ENCODE measurements at regions not wholly inside any gene's neighbourhood (a gene's known extent, or its start where the extent isn't known, plus 50 kb on each side); places are given as distances from the start of the nearest gene placed in this dataset.

- ATAC-seq (no peak), DNase-seq (no peak)
- intact Hi-C loops (cut with DNase I) = no loop called here
- Histone ChIP-seq H3K9me3 (no peaks in the 10 kb centered on the region), H3K27me3 (no peaks in the 10 kb centered on the region), H3K4me3 (no peak overlapping the region), H3K27ac (no peak overlapping the region), H3K4me1 (no peaks in the 10 kb centered on the region), H3K36me3 (replicated peaks in 1 of 2; ENCODE audit: insufficient read depth in 1 of 2, low read depth in 2 of 2) (no peaks in the 10 kb centered on the region)
- TF ChIP-seq POLR2A (IDR thresholded peaks at IDR 0.05) (no peak), CTCF (IDR thresholded peaks at IDR 0.05) (no peak)
- 77 to 79% methylated on average over 10 of the region's 10 CpGs for WGBS, 2 donors
Measured at GRCh38 chr9:105178076-105178475, 66.4 kb upstream of the SLC44A1 start.

- DNase-seq (no peak), ATAC-seq (no peak)
- no peaks in the 10 kb centered on the region for H3K4me1 ChIP-seq
- TF ChIP-seq POLR2A (IDR thresholded peaks at IDR 0.05) (no peak), CTCF (IDR thresholded peaks at IDR 0.05) (no peak)
- no peaks in the 10 kb centered on the region for H3K9me3 ChIP-seq
- intact Hi-C loops (cut with DNase I) = no loop called here
- WGBS, 2 donors = 60 to 75% methylated on average over 1 of the region's 1 CpG
- no peaks in the 10 kb centered on the region for H3K27me3 ChIP-seq
- H3K36me3 ChIP-seq (replicated peaks in 1 of 2; ENCODE audit: insufficient read depth in 1 of 2, low read depth in 2 of 2) = no peaks in the 10 kb centered on the region
- no peak overlapping the region for H3K27ac ChIP-seq
- H3K4me3 ChIP-seq = no peak overlapping the region
Measured at GRCh38 chr9:105187781-105188180, 56.7 kb upstream of the SLC44A1 start.

- Histone ChIP-seq H3K27me3 (no peaks in the 10 kb centered on the region), H3K4me3 (no peak overlapping the region), H3K9me3 (no peaks in the 10 kb centered on the region), H3K36me3 (replicated peaks in 1 of 2; ENCODE audit: insufficient read depth in 1 of 2, low read depth in 2 of 2) (no peaks in the 10 kb centered on the region), H3K27ac (no peak overlapping the region), H3K4me1 (no peaks in the 10 kb centered on the region)
- no peak for DNase-seq
- peak in 2 of 7 experiments; percentile 6 to 37 for TF ChIP-seq CTCF (IDR thresholded peaks at IDR 0.05)
- TF ChIP-seq POLR2A (IDR thresholded peaks at IDR 0.05) = no peak
- ATAC-seq = no peak
- intact Hi-C loops (cut with DNase I) = no loop called here
- WGBS, 2 donors = 82% methylated on average over 1 of the region's 1 CpG; no CpG with 5 or more reads in 1 of the 2 donors
Measured at GRCh38 chr9:105188746-105189145, 55.7 kb upstream of the SLC44A1 start.

- H3K4me1 ChIP-seq = no peaks in the 10 kb centered on the region
- no peak overlapping the region for H3K27ac ChIP-seq
- TF ChIP-seq POLR2A (IDR thresholded peaks at IDR 0.05) = no peak
- TF ChIP-seq CTCF (IDR thresholded peaks at IDR 0.05) = no peak
- no peaks in the 10 kb centered on the region for H3K9me3 ChIP-seq
- DNase-seq (peak in 1 of 4 donors; percentile 39), ATAC-seq (no peak)
- 70 to 79% methylated on average over 10 of the region's 10 CpGs for WGBS, 2 donors
- H3K36me3 ChIP-seq (replicated peaks in 1 of 2; ENCODE audit: insufficient read depth in 1 of 2, low read depth in 2 of 2) = no peaks in the 10 kb centered on the region
- H3K4me3 ChIP-seq = no peak overlapping the region
- intact Hi-C loops (cut with DNase I) = no loop called here
- H3K27me3 ChIP-seq = no peaks in the 10 kb centered on the region
Measured at GRCh38 chr9:105191508-105192121, 52.8 kb upstream of the SLC44A1 start.

GRCh38 chr9:105193560-105193959, 50.9 kb upstream of the SLC44A1 start:
- Histone ChIP-seq H3K4me1 (no peaks in the 10 kb centered on the region), H3K27ac (no peak overlapping the region), H3K9me3 (no peaks in the 10 kb centered on the region), H3K4me3 (no peak overlapping the region), H3K36me3 (replicated peaks in 1 of 2; ENCODE audit: insufficient read depth in 1 of 2, low read depth in 2 of 2) (no peaks in the 10 kb centered on the region), H3K27me3 (no peaks in the 10 kb centered on the region)
- no peak for TF ChIP-seq POLR2A (IDR thresholded peaks at IDR 0.05)
- TF ChIP-seq CTCF (IDR thresholded peaks at IDR 0.05) = no peak
- ATAC-seq = no peak
- WGBS, 2 donors = 72 to 83% methylated on average over 3 of the region's 3 CpGs
- intact Hi-C loops (cut with DNase I) = no loop called here
- DNase-seq = no peak

All from body of pancreas (tissue), 4 donors.